ENCODE measurements at regions not wholly inside any gene's neighbourhood (a gene's known extent, or its start where the extent isn't known, plus 50 kb on each side); places are given as distances from the start of the nearest gene placed in this dataset.
"Not testable (repeated sequence)": the region's sequence is repeated elsewhere in the genome, so short reads cannot be mapped to it uniquely, and the experiment has no call there.

DNA sequence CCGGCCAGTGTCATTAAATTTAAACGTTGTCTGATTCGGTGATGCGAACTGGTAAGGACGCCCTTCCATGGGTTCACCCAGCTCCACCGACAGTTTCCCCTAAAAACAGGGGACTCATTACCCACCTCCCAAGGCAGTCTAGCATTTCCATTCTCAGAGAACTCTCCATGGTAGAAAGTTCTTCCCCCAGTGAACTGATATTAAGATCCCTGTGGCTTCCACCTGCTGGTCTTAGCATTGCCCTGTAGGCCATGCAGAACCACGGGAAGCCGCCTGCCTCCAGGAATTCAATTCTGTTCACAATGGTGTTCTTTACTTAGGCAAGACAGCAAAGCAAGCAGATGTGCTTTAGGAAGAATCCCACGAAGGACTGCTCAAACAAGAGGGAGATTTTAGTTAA lies 128.9 kb upstream of the NANOS1 start:
- TF ChIP-seq JUND (IDR thresholded peaks at IDR 0.05; ENCODE audit: low read depth): no peak
- DNase-seq (ENCODE audit: low read depth in 1 of 2, low spot score in 1 of 2): no peak
- in situ Hi-C loops (cut with HindIII; ENCODE audit: low pct_unique_long_range_greater_than_20kb, low sequenced_read_pairs): no loop called here

DNA sequence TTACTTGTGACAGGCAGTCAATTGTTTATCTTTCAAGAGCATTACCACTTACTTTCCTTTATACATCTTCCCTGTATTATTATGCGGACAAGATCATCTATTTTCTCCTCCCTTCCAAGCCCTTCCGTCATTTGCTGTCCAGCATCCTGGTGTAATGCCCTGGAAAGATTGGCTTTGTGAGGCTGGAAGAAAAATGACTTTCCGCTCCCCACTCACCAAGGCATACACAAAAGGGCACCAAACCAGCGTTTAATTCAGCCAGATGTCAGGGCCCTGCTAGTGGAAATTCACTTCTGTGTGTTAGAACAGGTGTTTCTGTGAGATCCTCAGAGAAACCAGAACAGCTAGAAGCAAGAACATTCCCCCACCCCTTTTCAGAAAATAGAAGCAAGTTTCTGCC lies 128.1 kb upstream of the NANOS1 start:
- DNase-seq (ENCODE audit: low read depth in 1 of 2, low spot score in 1 of 2): no peak
- no peak for TF ChIP-seq JUND (IDR thresholded peaks at IDR 0.05; ENCODE audit: low read depth)
- in situ Hi-C loops (cut with HindIII; ENCODE audit: low pct_unique_long_range_greater_than_20kb, low sequenced_read_pairs): no loop called here

DNA sequence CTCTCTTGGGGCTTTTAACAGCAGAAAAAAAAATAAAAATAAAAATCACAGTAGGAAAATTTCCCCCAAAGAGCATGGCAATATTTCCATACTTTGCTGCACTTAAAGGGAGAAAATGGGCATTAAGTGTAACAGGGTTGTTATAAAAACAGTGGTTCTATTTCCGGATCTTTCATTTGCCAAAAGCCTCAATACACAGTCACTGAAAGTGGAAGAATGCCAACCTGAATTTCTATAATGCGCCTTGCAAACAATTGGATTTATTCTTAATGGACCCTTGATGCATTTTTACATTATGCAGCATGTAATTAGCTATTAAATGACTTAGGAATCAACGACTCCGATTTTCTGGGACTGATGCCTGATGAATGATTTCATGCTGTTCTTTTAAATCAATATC lies 127.6 kb upstream of the NANOS1 start:
- DNase-seq (ENCODE audit: low read depth in 1 of 2, low spot score in 1 of 2): no peak
- in situ Hi-C loops (cut with HindIII; ENCODE audit: low pct_unique_long_range_greater_than_20kb, low sequenced_read_pairs): no loop called here
- TF ChIP-seq JUND (IDR thresholded peaks at IDR 0.05; ENCODE audit: low read depth): no peak

DNA sequence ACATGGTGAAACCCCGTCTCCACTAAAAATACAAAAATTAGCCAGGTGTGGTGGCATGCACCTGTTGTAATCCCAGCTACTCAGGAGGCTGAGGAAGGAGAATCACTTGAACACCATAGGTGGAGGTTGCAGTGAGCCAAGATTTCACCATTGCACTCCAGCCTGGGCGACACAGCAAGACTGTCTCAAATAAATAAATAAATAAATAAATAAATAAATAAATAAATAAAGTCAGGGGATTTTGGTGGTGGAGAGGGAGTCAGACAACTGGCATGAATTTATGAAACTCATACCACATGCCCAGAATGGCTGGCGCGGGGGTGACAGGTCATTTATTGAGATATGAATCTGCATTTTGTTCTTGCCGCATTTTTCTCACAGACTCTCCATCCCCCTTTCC lies 126.9 kb upstream of the NANOS1 start:
- not testable (repeated sequence) for DNase-seq (ENCODE audit: low read depth in 1 of 2, low spot score in 1 of 2)

DNA sequence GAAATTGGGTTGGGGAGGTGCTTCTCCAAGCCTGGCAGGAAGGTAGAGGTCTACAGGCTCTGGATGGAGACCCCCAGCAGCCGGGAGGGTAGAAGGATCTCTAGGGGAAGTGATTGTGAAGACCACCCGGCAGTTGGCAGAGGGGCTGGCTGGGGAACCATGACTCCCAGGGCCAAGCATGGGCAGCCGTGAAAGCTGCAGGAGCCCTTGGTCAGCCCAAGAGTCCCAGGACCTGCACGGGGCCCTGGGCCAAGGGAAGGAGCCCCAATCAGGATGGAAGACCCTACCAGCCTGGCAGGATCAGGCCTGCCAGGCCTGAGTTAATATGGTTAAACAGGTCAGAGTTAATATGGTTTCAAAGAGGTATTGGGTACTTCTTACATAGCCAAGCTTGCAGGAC lies 126.3 kb upstream of the NANOS1 start:
- in situ Hi-C loops (cut with HindIII; ENCODE audit: low pct_unique_long_range_greater_than_20kb, low sequenced_read_pairs): no loop called here
- TF ChIP-seq JUND (IDR thresholded peaks at IDR 0.05; ENCODE audit: low read depth): no peak
- no peak for DNase-seq (ENCODE audit: low read depth in 1 of 2, low spot score in 1 of 2)

More for the DNA sequence above, 126.9 kb upstream of the NANOS1 start:
- in situ Hi-C loops (cut with HindIII; ENCODE audit: low pct_unique_long_range_greater_than_20kb, low sequenced_read_pairs): not testable (repeated sequence)

DNA sequence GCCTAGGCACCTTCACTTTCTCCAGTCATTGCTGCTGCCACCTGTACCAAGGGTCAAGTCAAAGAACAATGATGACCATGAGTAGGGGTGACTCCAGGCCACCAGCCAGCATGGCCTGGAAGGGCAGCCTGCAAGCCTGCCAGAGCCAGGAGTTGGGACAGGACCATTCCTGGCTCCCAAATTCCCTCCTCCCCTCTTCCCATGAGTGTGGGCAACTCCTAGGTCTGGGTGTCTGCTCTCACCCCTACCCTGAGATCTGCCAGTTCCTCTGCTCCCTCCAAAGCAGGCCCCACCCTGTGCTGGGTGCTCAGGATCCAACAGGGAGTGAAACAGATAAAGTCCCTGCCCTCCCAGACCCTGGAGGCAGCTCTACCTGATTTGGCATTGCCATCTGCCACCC lies 125.8 kb upstream of the NANOS1 start:
- no peak for DNase-seq (ENCODE audit: low read depth in 1 of 2, low spot score in 1 of 2)
- in situ Hi-C loops (cut with HindIII; ENCODE audit: low pct_unique_long_range_greater_than_20kb, low sequenced_read_pairs): no loop called here
- no peak for TF ChIP-seq JUND (IDR thresholded peaks at IDR 0.05; ENCODE audit: low read depth)

DNA sequence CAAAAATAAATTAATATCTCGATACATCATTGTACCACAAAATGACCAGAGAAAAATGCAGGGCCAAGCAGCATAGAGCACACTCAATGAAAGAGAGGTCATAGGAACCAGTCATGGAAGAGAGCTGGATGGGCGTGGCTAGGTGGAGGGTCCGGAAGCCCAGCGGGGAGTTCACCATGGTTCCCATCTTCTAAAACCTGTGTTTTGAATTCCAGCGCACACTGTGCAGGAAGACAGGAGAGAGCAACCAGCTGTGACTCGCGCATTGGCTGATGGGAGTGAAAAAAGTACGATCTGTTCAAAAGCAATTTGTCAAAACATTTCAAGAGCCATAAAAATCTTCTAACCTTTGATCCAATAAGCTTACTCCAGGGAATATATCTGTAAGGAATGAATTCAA lies 125.2 kb upstream of the NANOS1 start:
- no peak for TF ChIP-seq JUND (IDR thresholded peaks at IDR 0.05; ENCODE audit: low read depth)
- in situ Hi-C loops (cut with HindIII; ENCODE audit: low pct_unique_long_range_greater_than_20kb, low sequenced_read_pairs): no loop called here
- DNase-seq (ENCODE audit: low read depth in 1 of 2, low spot score in 1 of 2): no peak

DNA sequence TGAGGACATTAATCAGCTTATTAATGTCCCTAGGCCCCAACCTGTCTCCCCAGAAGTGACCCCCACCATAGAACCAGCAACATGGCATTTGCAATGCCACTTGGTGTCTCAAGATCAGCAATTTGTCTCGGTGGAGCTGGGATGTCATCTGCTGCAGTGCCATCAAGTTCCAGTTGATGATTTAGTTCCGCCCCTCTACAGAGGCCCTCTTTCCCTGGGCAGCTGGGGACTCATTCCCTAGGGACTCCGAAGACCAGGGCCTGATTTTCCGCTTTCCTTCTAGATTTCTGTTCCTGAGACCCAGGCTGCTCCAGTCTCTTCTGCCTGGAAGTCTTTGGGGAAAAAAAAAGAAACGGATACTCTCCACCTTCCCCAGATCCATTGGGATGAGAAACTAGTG lies 122.5 kb upstream of the NANOS1 start:
- in situ Hi-C loops (cut with HindIII; ENCODE audit: low pct_unique_long_range_greater_than_20kb, low sequenced_read_pairs): no loop called here
- no peak for DNase-seq (ENCODE audit: low read depth in 1 of 2, low spot score in 1 of 2)
- TF ChIP-seq JUND (IDR thresholded peaks at IDR 0.05; ENCODE audit: low read depth): no peak

DNA sequence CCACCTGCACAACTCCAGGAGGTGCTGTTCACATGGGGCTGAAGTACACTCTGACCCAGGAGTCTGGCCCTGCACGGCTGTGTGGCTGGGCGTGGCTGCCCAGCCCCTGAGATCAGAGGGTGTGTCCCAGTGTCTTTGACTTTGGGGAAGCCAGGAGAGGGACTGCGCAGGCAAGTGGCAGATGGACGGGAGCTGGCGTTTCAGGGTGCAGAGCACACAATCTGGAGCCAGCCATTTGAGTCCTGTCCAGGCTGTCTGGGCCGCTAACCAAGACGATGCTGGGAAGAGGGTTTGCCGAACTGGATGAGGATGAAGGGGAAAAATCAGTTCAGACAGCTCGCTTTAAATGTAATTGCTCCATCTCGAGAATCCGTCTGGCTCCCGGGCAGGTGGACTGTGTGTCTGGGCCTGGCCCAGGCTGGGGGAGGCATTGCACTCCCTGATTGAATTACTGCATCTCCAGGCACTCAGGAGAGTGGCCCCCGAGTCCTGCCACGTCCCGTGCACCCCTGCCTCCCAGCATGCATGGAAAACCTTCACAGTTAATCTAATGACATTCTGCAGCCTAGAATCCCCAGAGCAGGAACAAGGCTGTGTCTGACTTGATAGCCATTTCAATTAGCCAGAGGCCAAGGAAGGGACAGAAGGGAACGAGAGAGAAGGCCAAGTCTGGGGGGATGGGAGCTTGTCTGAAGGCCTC lies 120.8 kb upstream of the NANOS1 start:
- no peak for TF ChIP-seq JUND (IDR thresholded peaks at IDR 0.05; ENCODE audit: low read depth)
- DNase-seq (ENCODE audit: low read depth in 1 of 2, low spot score in 1 of 2): no peak
- in situ Hi-C loops (cut with HindIII; ENCODE audit: low pct_unique_long_range_greater_than_20kb, low sequenced_read_pairs): no loop called here

DNA sequence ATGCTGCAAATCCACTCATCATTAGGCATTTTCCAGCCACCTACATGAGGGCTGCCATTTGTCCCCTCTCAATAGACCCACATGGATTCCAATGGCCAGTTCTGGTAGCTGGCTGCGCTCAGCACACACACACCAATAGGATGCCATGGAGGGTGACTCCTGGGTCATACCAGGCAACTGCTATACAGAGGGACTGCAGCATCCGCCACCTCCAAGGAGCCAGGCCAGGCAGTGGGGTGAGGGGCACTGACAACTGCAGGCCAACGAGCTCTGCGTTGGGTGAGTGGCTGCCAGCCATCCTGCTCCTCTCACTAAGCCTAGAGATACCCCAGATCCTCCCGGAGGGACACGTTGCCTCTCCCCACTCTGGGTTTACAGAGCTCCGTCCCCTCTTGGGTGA lies 118.8 kb upstream of the NANOS1 start:
- in situ Hi-C loops (cut with HindIII; ENCODE audit: low pct_unique_long_range_greater_than_20kb, low sequenced_read_pairs): no loop called here
- TF ChIP-seq JUND (IDR thresholded peaks at IDR 0.05; ENCODE audit: low read depth): no peak
- no peak for DNase-seq (ENCODE audit: low read depth in 1 of 2, low spot score in 1 of 2)

DNA sequence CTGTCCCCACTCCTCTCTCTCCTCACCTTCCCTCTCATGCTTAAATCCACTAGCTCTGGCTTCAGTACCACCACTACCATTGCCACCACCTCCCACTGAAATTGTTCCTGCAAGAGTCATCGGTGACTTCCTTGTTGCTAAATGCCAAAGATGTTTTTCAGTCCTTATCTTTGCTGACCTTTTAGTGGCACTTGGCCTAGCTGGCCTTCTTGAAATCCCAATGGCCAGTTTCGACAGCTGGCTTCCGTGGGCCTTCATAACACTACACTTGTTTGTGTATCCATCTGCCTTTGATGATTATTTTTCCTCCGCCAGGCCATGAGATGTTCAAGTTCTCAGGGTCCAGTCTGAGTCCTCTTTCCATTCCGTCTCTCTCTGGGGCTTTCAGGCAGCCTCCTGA lies 118.2 kb upstream of the NANOS1 start:
- TF ChIP-seq JUND (IDR thresholded peaks at IDR 0.05; ENCODE audit: low read depth): no peak
- in situ Hi-C loops (cut with HindIII; ENCODE audit: low pct_unique_long_range_greater_than_20kb, low sequenced_read_pairs): no loop called here

DNA sequence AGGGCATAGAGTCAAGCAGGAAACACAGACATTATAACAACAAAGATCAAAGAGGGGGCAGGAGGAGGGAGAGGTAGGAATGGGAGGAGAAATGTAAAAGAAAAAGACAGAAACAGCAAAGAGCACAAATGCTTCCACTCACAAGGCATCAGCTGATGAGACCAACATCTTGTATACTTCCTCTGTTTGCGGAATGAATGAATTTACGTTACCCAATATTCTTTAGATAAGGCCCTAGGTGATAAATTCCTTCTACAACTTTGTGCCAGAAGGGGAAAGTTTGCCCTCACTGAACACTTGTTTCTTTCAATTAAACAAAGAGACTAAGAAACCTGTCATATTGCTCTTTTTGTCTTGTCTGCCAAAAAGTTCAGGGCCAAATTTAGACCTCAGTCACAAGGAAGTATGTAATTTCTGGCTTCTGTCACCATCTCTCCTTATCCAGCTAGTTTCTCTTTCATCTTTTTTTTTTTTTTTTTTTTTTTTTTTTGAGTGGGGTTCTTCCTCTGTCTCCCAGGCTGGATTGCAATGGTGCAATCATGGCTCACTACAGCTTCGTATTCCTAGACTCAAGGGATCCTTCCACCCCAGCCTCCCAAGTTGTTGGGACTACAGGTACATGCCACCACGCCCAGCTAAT lies 116.4 kb upstream of the NANOS1 start:
- in situ Hi-C loops (cut with HindIII; ENCODE audit: low pct_unique_long_range_greater_than_20kb, low sequenced_read_pairs): no loop called here
- DNase-seq (ENCODE audit: low read depth in 1 of 2, low spot score in 1 of 2): no peak
- TF ChIP-seq JUND (IDR thresholded peaks at IDR 0.05; ENCODE audit: low read depth): no peak

More for the DNA sequence above, 118.2 kb upstream of the NANOS1 start:
- DNase-seq (ENCODE audit: low read depth in 1 of 2, low spot score in 1 of 2): no peak

DNA sequence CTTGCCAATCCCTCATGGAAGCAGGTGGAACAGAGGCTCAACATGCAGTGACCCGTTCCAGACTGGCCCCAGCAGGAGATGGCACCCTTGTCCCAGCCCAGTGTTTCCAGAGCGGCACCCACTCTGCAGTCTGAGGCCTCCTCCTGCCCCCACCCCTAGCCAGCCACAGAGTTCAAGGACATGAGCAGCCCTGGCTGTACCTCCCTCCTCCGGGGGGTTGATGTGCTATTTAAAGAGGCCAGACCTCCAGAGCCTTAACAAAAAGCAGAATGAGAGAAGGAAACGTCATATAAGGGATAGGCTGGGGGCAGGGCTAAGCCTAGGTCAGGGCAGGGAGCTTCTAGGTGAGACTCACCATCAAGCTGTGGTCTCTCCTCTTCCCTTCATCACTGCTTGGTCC lies 115.7 kb upstream of the NANOS1 start:
- TF ChIP-seq JUND (IDR thresholded peaks at IDR 0.05; ENCODE audit: low read depth): no peak
- in situ Hi-C loops (cut with HindIII; ENCODE audit: low pct_unique_long_range_greater_than_20kb, low sequenced_read_pairs): no loop called here

DNA sequence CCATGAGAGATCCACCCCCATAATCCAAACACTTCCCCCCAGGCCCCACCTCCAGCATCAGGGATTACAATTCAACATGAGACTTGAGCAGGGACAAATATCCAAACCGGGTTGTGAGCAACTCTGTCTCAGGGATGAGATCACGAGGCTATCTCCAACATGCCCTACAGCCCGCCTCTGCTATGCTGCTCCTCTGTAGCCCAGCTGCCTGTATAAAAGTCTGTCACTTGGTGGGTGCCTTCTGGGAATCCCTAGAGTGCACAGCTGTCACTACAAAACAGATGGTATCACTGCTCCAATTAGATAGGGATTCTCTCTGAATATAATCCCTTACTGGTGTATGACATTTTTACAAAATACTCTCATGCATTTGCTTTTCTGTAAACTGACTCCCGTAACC lies 114.9 kb upstream of the NANOS1 start:
- DNase-seq (ENCODE audit: low read depth in 1 of 2, low spot score in 1 of 2): no peak
- in situ Hi-C loops (cut with HindIII; ENCODE audit: low pct_unique_long_range_greater_than_20kb, low sequenced_read_pairs): no loop called here

More for the DNA sequence above, 115.7 kb upstream of the NANOS1 start:
- DNase-seq (ENCODE audit: low read depth in 1 of 2, low spot score in 1 of 2): no peak

More for the DNA sequence above, 114.9 kb upstream of the NANOS1 start:
- TF ChIP-seq JUND (IDR thresholded peaks at IDR 0.05; ENCODE audit: low read depth): no peak
